Trophoblast cell (in vitro differentiated cells and primary cell): ENCODE measurements at regions not wholly inside any gene's neighbourhood (a gene's known extent, or its start where the extent isn't known, plus 50 kb on each side); places are given as distances from the start of the nearest gene placed in this dataset.

Experiments
- DNase-seq, 2 donors: peaks; one replicate each; pipeline ENCODE4 v3.0.0-alpha.2; 2016
- H2AFZ ChIP-seq: 2 replicates; pipeline ENCODE4 v1.6.1; 2013; ENCODE audit warnings: low read length, moderate library complexity, mild to moderate bottlenecking; ENCODE audit not compliant: insufficient read depth, poor library complexity
- H2AK5ac ChIP-seq: 2 replicates; pipeline ENCODE4 v1.6.1; 2013; ENCODE audit warnings: mild to moderate bottlenecking, low read length
- H2BK120ac ChIP-seq: 2 replicates; pipeline ENCODE4 v1.6.1; 2013; ENCODE audit warnings: low read length, mild to moderate bottlenecking, moderate library complexity; ENCODE audit not compliant: insufficient read depth, poor library complexity
- H2BK12ac ChIP-seq: 2 replicates; pipeline ENCODE4 v1.6.1; 2013; ENCODE audit warnings: mild to moderate bottlenecking, low read length, moderate library complexity
- H2BK5ac ChIP-seq: 2 replicates; pipeline ENCODE4 v1.6.1; 2013; ENCODE audit warnings: low read length, low read depth, moderate library complexity, mild to moderate bottlenecking; ENCODE audit not compliant: poor library complexity
- H3K14ac ChIP-seq: 2 replicates; pipeline ENCODE4 v1.6.1; 2013; ENCODE audit warnings: mild to moderate bottlenecking, low read length
- H3K18ac ChIP-seq: 2 replicates; pipeline ENCODE4 v1.6.1; 2013; ENCODE audit warnings: mild to moderate bottlenecking, low read length
- H3K23ac ChIP-seq: 2 replicates; pipeline ENCODE4 v1.6.1; 2013; ENCODE audit warnings: low read length
- H3K27ac ChIP-seq: 2 replicates; pipeline ENCODE4 v1.5.1; 2013; ENCODE audit warnings: low read depth, mild to moderate bottlenecking, inconsistent platforms, low read length, moderate library complexity
- H3K27me3 ChIP-seq: 2 replicates; pipeline ENCODE4 v1.6.1; 2013; ENCODE audit warnings: inconsistent platforms, mild to moderate bottlenecking, low read length, moderate library complexity; ENCODE audit not compliant: insufficient read depth
- H3K36me3 ChIP-seq, 2 experiments: 1 replicate in 1 of 2; 2 replicates in 1 of 2; pipeline ENCODE4 v1.6.1; 2013; ENCODE audit warnings: low read length in 2 of 2, mild to moderate bottlenecking in 2 of 2, moderate library complexity in 1 of 2; ENCODE audit not compliant: insufficient read depth in 2 of 2, control insufficient read depth in 1 of 2
- H3K4ac ChIP-seq: 2 replicates; pipeline ENCODE4 v1.6.1; 2013; ENCODE audit warnings: low read depth, mild to moderate bottlenecking, low read length, moderate library complexity
- H3K4me1 ChIP-seq, 2 experiments: 1 replicate in 1 of 2; 2 replicates in 1 of 2; pipeline ENCODE4 v1.6.1; 2013; ENCODE audit warnings: low read length in 2 of 2, mild to moderate bottlenecking in 2 of 2, moderate library complexity in 1 of 2; ENCODE audit not compliant: insufficient read depth in 2 of 2, control insufficient read depth in 1 of 2
- H3K4me2 ChIP-seq: 2 replicates; pipeline ENCODE4 v1.6.1; 2013; ENCODE audit warnings: inconsistent platforms, mild to moderate bottlenecking, low read length, moderate library complexity
- H3K4me3 ChIP-seq: 2 replicates; pipeline ENCODE4 v1.5.1; 2013; ENCODE audit warnings: mild to moderate bottlenecking, low read depth, low read length, inconsistent platforms
- H3K79me1 ChIP-seq: one replicate; pipeline ENCODE4 v1.6.1; 2013; ENCODE audit warnings: low read length
- H3K79me2 ChIP-seq: 2 replicates; pipeline ENCODE4 v1.6.1; 2013; ENCODE audit warnings: low read length, mild to moderate bottlenecking; ENCODE audit not compliant: control insufficient read depth, insufficient read depth, poor library complexity
- H3K9ac ChIP-seq: 2 replicates; pipeline ENCODE4 v1.6.1; 2013; ENCODE audit warnings: mild to moderate bottlenecking, low read length
- H3K9me3 ChIP-seq: 2 replicates; pipeline ENCODE4 v1.6.1; 2013; ENCODE audit warnings: low read depth, mild to moderate bottlenecking, control low read depth, inconsistent platforms, low read length; ENCODE audit not compliant: insufficient read depth
- H4K12ac ChIP-seq: 2 replicates; pipeline ENCODE4 v1.6.1; 2013; ENCODE audit warnings: low read depth, mild to moderate bottlenecking, low read length, moderate library complexity
- H4K8ac ChIP-seq: 2 replicates; pipeline ENCODE4 v1.6.1; 2013; ENCODE audit warnings: low read depth, mild to moderate bottlenecking, low read length, moderate library complexity
- H4K91ac ChIP-seq: one replicate; pipeline ENCODE4 v1.6.1; 2013; ENCODE audit warnings: low read depth, mild to moderate bottlenecking, low read length, moderate library complexity
- WGBS: extraction: QIAGEN DNeasy Blood & Tissue Kit; methylation state at CpG from one replicate; pipeline ENCODE4 v1.1.7; 2013; ENCODE audit warnings: missing lambda C conversion rate; ENCODE audit not compliant: insufficient read length, insufficient coverage; ENCODE audit errors: extremely low coverage; 5-methylcytosine and 5-hydroxymethylcytosine counted together

- H2AK5ac ChIP-seq: no peak overlapping the region
- WGBS: no CpG with 5 or more reads among the region's 5 CpGs
These were observed 1421.2 kb upstream of the RAG2 start for GRCh38 chr11:38019072-38019775.

GRCh38 chr11:38014405-38014804 is 1416.4 kb upstream of the RAG2 start:
- Histone ChIP-seq H2BK5ac (no peak overlapping the region), H3K9ac (no peak overlapping the region), H3K27me3 (no peaks in the 10 kb centered on the region), H3K4me3 (no peak overlapping the region), H2BK120ac (no peak overlapping the region), H4K12ac (no peak overlapping the region), H2BK12ac (no peak overlapping the region), H2AK5ac (no peak overlapping the region), H3K14ac (no peak overlapping the region), H3K23ac (no peak overlapping the region), H3K79me2 (no peaks in the 10 kb centered on the region), H3K79me1 (no peaks in the 10 kb centered on the region), H2AFZ (no peak overlapping the region), H3K9me3 (no peaks in the 10 kb centered on the region), H3K4me2 (no peak overlapping the region), H3K27ac (no peak overlapping the region), H3K4ac (no peak overlapping the region), H3K36me3 (no peaks in the 10 kb centered on the region), H3K18ac (no peak overlapping the region), H4K8ac (no peak overlapping the region), H3K4me1 (peaks cover 3 to 4% of the 10 kb centered on the region in 2 experiments), H4K91ac (no peak overlapping the region)
- DNase-seq: no peak
- WGBS: no CpG with 5 or more reads among the region's 1 CpG

More at GRCh38 chr11:38019072-38019775, 1421.2 kb upstream of the RAG2 start:
- Histone ChIP-seq H3K23ac (no peak overlapping the region), H3K4ac (no peak overlapping the region), H3K79me2 (no peaks in the 10 kb centered on the region), H2BK5ac (no peak overlapping the region), H3K9ac (no peak overlapping the region), H3K79me1 (no peaks in the 10 kb centered on the region), H4K91ac (peak overlapping the region; percentile 21), H3K27ac (no peak overlapping the region), H3K4me2 (no peak overlapping the region), H3K4me1 (peaks cover 3 to 7% of the 10 kb centered on the region in 2 experiments), H2AFZ (no peak overlapping the region), H3K36me3 (no peaks in the 10 kb centered on the region), H3K18ac (no peak overlapping the region), H3K4me3 (no peak overlapping the region), H3K9me3 (no peaks in the 10 kb centered on the region), H4K12ac (no peak overlapping the region), H3K14ac (no peak overlapping the region), H2BK12ac (peak overlapping the region; percentile 17), H2BK120ac (peak overlapping the region; percentile 5), H3K27me3 (no peaks in the 10 kb centered on the region), H4K8ac (no peak overlapping the region)
- peak in 1 of 2 donors; percentile 29 for DNase-seq

- Histone ChIP-seq H2BK120ac (no peak overlapping the region), H4K8ac (no peak overlapping the region), H3K14ac (no peak overlapping the region), H3K4me2 (no peak overlapping the region), H4K91ac (no peak overlapping the region), H2BK5ac (no peak overlapping the region), H2AK5ac (no peak overlapping the region), H3K4me3 (no peak overlapping the region), H3K27me3 (no peaks in the 10 kb centered on the region), H3K9me3 (no peaks in the 10 kb centered on the region), H3K27ac (no peak overlapping the region), H3K4me1 (no peaks in the 10 kb centered on the region), H3K36me3 (no peaks in the 10 kb centered on the region), H3K4ac (no peak overlapping the region), H2BK12ac (no peak overlapping the region), H2AFZ (no peak overlapping the region), H4K12ac (no peak overlapping the region), H3K23ac (no peak overlapping the region), H3K9ac (no peak overlapping the region), H3K18ac (no peak overlapping the region), H3K79me1 (no peaks in the 10 kb centered on the region), H3K79me2 (no peaks in the 10 kb centered on the region)
- no CpG with 5 or more reads among the region's 8 CpGs for WGBS
- no peak for DNase-seq
These were observed 1415.1 kb upstream of the RAG2 start for GRCh38 chr11:38013157-38013556.

- Histone ChIP-seq H2BK120ac (no peak overlapping the region), H3K9me3 (no peaks in the 10 kb centered on the region), H3K27me3 (no peaks in the 10 kb centered on the region), H2AK5ac (no peak overlapping the region), H3K4me2 (no peak overlapping the region), H2AFZ (no peak overlapping the region), H3K23ac (no peak overlapping the region), H3K36me3 (no peaks in the 10 kb centered on the region), H4K8ac (no peak overlapping the region), H3K79me1 (no peaks in the 10 kb centered on the region), H4K12ac (no peak overlapping the region), H3K4me1 (no peaks in the 10 kb centered on the region), H2BK12ac (no peak overlapping the region), H2BK5ac (no peak overlapping the region), H3K27ac (no peak overlapping the region), H3K4me3 (no peak overlapping the region), H3K18ac (no peak overlapping the region), H3K9ac (no peak overlapping the region), H3K14ac (no peak overlapping the region), H3K4ac (no peak overlapping the region), H4K91ac (no peak overlapping the region), H3K79me2 (no peaks in the 10 kb centered on the region)
- no peak for DNase-seq
These were observed 1413.5 kb upstream of the RAG2 start for GRCh38 chr11:38011496-38011895.
